ENCODE measurements at regions not wholly inside any gene's neighbourhood (a gene's known extent, or its start where the extent isn't known, plus 50 kb on each side); places are given as distances from the start of the nearest gene placed in this dataset.

DNA sequence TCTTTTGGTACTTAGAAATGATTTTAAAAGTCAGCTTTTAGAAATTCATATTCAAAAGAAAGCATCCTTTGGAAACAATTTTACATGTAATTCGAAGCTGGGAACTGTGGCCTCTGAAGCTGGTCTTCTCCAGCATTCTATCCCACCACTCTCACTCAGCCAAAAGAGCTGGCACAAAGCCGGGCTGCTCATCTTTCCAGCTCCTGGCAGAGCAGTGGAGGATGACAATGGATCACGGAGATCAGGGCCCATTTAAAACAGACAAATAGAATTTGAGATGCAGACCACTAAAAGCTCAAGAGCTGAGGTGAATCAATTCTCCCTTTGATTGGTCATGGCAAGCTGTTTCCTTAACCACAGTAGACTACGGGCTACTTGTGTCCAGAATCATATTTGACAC, 60.6 kb downstream of the OTOR start:
- TF ChIP-seq POLR2A (IDR thresholded peaks at IDR 0.05; ENCODE audit: low read depth, low read length) (no peak), EZH2 (IDR thresholded peaks at IDR 0.05; ENCODE audit: borderline replicate concordance, low read depth, low read length, severe bottlenecking) (no peak), JUN (IDR thresholded peaks at IDR 0.05; ENCODE audit: borderline replicate concordance, insufficient read depth, insufficient read length, low read depth) (no peak), POLR2AphosphoS5 (IDR thresholded peaks at IDR 0.05; ENCODE audit: insufficient read depth, low read depth, low read length) (no peak), MYC (IDR thresholded peaks at IDR 0.05; ENCODE audit: low read depth, low read length) (no peak)
- TF ChIP-seq, protein P1, sequence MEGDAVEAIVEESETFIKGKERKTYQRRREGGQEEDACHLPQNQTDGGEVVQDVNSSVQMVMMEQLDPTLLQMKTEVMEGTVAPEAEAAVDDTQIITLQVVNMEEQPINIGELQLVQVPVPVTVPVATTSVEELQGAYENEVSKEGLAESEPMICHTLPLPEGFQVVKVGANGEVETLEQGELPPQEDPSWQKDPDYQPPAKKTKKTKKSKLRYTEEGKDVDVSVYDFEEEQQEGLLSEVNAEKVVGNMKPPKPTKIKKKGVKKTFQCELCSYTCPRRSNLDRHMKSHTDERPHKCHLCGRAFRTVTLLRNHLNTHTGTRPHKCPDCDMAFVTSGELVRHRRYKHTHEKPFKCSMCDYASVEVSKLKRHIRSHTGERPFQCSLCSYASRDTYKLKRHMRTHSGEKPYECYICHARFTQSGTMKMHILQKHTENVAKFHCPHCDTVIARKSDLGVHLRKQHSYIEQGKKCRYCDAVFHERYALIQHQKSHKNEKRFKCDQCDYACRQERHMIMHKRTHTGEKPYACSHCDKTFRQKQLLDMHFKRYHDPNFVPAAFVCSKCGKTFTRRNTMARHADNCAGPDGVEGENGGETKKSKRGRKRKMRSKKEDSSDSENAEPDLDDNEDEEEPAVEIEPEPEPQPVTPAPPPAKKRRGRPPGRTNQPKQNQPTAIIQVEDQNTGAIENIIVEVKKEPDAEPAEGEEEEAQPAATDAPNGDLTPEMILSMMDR (IDR thresholded peaks at IDR 0.05; ENCODE audit: extremely low read depth in 1 of 2, insufficient read depth in 1 of 2, low read depth in 1 of 2, low read length in 2 of 2) = no peak
- TF ChIP-seq, protein P2, sequence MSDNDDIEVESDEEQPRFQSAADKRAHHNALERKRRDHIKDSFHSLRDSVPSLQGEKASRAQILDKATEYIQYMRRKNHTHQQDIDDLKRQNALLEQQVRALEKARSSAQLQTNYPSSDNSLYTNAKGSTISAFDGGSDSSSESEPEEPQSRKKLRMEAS (IDR thresholded peaks at IDR 0.05; ENCODE audit: insufficient read depth, insufficient read length) = no peak
